ENCODE measurements at regions not wholly inside any gene's neighbourhood (a gene's known extent, or its start where the extent isn't known, plus 50 kb on each side); places are given as distances from the start of the nearest gene placed in this dataset.
"Not testable (repeated sequence)": the region's sequence is repeated elsewhere in the genome, so short reads cannot be mapped to it uniquely, and the experiment has no call there.

DNA sequence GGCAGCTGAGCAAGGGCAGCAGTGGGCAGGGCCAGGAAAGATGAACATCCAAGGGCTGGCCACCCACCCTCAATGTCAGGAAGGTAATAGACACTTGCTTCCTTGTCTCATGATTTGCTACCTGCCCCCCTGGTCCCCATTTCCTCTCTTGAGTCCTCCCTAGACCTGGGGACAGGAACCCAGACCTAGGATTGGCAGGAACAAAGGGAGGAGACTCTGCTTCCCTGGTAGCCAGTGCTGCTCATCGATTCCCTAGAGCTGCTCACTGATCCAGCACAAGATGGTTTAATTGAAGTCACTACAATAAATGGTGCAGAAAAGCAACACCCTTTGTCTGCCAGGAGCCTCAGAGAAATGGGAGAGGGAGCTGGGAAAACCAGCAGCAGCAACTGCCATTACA lies 67.8 kb upstream of the CHST1 start:
- H3K4me3 ChIP-seq (ENCODE audit: low read depth, low read length), result no peak overlapping the region
- no peak for DNase-seq (ENCODE audit: low read depth)
- no peak for TF ChIP-seq CTCF (conservative IDR thresholded peaks at IDR 0.05; ENCODE audit: low read depth, low read length)

- no peak overlapping the region for H3K4me3 ChIP-seq (ENCODE audit: low read depth, low read length)
- no peak for TF ChIP-seq CTCF (conservative IDR thresholded peaks at IDR 0.05; ENCODE audit: low read depth, low read length)
- DNase-seq (ENCODE audit: low read depth), result no peak
These were observed 66.9 kb upstream of the CHST1 start for GRCh38 chr11:45732343-45732742.

DNA sequence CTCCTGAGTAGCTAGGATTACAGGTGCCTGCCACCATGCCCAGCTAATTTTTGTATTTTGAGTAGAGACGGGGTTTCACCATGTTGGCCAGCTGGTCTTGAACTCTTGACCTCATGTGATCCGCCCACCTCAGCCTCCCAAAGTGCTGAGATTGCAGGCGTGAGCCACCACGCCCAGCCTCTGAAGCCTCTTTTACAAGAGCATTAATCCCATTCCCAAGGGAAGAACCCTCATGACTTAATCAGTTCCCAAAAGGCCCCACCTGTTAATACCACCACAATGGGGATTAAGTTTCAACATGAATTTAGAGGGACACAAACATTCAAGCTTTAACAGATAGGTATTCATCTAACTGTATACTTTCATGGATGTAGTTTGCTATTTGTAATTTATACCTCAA lies 65.7 kb upstream of the CHST1 start:
- not testable (repeated sequence) for H3K4me3 ChIP-seq (ENCODE audit: low read depth, low read length); DNase-seq (ENCODE audit: low read depth)

GRCh38 chr11:45730014-45730413 lies 64.6 kb upstream of the CHST1 start:
- TF ChIP-seq CTCF (conservative IDR thresholded peaks at IDR 0.05; ENCODE audit: low read depth, low read length), result no peak
- no peak for DNase-seq (ENCODE audit: low read depth)
- H3K4me3 ChIP-seq (ENCODE audit: low read depth, low read length), result no peak overlapping the region

DNA sequence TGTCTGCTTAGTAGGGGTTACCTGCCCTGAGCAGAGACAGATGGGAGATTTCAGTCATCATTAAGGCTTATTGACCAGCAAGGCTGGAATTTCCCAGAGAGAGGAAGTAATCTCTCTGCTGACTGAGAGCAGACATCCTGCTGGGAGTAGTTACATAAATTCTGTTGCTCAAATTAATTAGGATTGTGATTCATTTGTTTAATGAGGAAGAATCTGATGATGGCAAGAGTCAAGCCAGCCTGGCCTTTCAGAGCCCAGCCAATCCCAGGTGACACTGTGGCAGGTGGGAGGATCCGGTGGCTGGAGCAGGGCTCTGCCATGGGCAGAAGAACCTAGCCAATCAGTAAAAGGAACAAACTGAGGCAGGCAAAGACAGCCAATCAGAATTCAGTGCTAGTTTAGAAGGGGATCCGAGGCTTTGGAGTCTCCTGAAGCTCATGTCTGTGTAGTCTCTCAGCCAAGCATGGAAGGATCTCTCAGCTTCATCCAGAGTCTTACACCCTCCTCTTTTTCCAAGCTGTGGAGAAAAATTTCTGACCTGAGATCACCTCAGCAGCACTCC lies 61.2 kb upstream of the CHST1 start:
- no peak for TF ChIP-seq CTCF (conservative IDR thresholded peaks at IDR 0.05; ENCODE audit: low read depth, low read length)
- DNase-seq (ENCODE audit: low read depth), result no peak
- no peak overlapping the region for H3K4me3 ChIP-seq (ENCODE audit: low read depth, low read length)

- no peak for TF ChIP-seq CTCF (conservative IDR thresholded peaks at IDR 0.05; ENCODE audit: low read depth, low read length)
- DNase-seq (ENCODE audit: low read depth), result no peak
These were observed 60.5 kb upstream of the CHST1 start for GRCh38 chr11:45725776-45726492.

GRCh38 chr11:45725121-45725520 lies 59.7 kb upstream of the CHST1 start:
- DNase-seq (ENCODE audit: low read depth), result no peak
- no peak for TF ChIP-seq CTCF (conservative IDR thresholded peaks at IDR 0.05; ENCODE audit: low read depth, low read length)

More at GRCh38 chr11:45725776-45726492, 60.5 kb upstream of the CHST1 start:
- H3K4me3 ChIP-seq (ENCODE audit: low read depth, low read length), result no peak overlapping the region

More at GRCh38 chr11:45725121-45725520, 59.7 kb upstream of the CHST1 start:
- H3K4me3 ChIP-seq (ENCODE audit: low read depth, low read length), result no peak overlapping the region

Measured in choroid plexus epithelial cell (primary cell).